ENCODE measurements at regions not wholly inside any gene's neighbourhood (a gene's known extent, or its start where the extent isn't known, plus 50 kb on each side); places are given as distances from the start of the nearest gene placed in this dataset.

- TF ChIP-seq CTCF (IDR thresholded peaks at IDR 0.05) (no peak), POLR2A (IDR thresholded peaks at IDR 0.05) (no peak)
Measured at GRCh38 chr11:130769782-130770535, 146.3 kb downstream of the SNX19 start.
